HT1080 (cell line): ENCODE measurements at regions not wholly inside any gene's neighbourhood (a gene's known extent, or its start where the extent isn't known, plus 50 kb on each side); places are given as distances from the start of the nearest gene placed in this dataset.

Experiments used
- DNase-seq: peaks from one replicate; pipeline ENCODE4 v3.0.0-alpha.2; 2015; ENCODE audit warnings: low read depth

GRCh38 chr10:61318429-61318828 lies 134.8 kb downstream of the TMEM26 start:
- no peak for DNase-seq

GRCh38 chr10:61317706-61318105 lies 135.5 kb downstream of the TMEM26 start:
- DNase-seq: no peak

- DNase-seq: no peak
Measured at GRCh38 chr10:61316676-61317265, 136.4 kb downstream of the TMEM26 start.

GRCh38 chr10:61314273-61314672 lies 138.9 kb downstream of the TMEM26 start:
- DNase-seq: no peak

- no peak for DNase-seq
Measured at GRCh38 chr10:61313460-61313859, 139.7 kb downstream of the TMEM26 start.

GRCh38 chr10:61304746-61305145 lies 148.4 kb downstream of the TMEM26 start:
- DNase-seq: no peak

- DNase-seq: no peak
Measured at GRCh38 chr10:61302124-61302523, 151.1 kb downstream of the TMEM26 start.

GRCh38 chr10:61301575-61301974 lies 151.6 kb downstream of the TMEM26 start:
- DNase-seq: no peak

GRCh38 chr10:61299841-61300240 lies 153.3 kb downstream of the TMEM26 start:
- no peak for DNase-seq

GRCh38 chr10:61299156-61299555 lies 154.0 kb downstream of the TMEM26 start:
- DNase-seq: no peak

- DNase-seq: no peak
Measured at GRCh38 chr10:61298194-61298593, 155.0 kb downstream of the TMEM26 start.

GRCh38 chr10:61296161-61296560 lies 157.0 kb downstream of the TMEM26 start:
- DNase-seq: peak; percentile 27

- DNase-seq: no peak
Measured at GRCh38 chr10:61294131-61294530, 159.1 kb downstream of the TMEM26 start.

- DNase-seq: no peak
Measured at GRCh38 chr10:61289813-61290212, 163.4 kb downstream of the TMEM26 start.

GRCh38 chr10:61286686-61287085 lies 166.5 kb downstream of the TMEM26 start:
- DNase-seq: no peak

GRCh38 chr10:61285749-61286148 lies 167.4 kb downstream of the TMEM26 start:
- DNase-seq: no peak

GRCh38 chr10:61284222-61284890 lies 168.8 kb downstream of the TMEM26 start:
- DNase-seq: peak; percentile 44

- no peak for DNase-seq
Measured at GRCh38 chr10:61283481-61284221, 169.5 kb downstream of the TMEM26 start.

- DNase-seq: no peak
Measured at GRCh38 chr10:61283066-61283465, 170.1 kb downstream of the TMEM26 start.

GRCh38 chr10:61280303-61280702 lies 172.9 kb downstream of the TMEM26 start:
- DNase-seq: peak; percentile 70

GRCh38 chr10:61279400-61279799 lies 173.8 kb downstream of the TMEM26 start:
- no peak for DNase-seq

GRCh38 chr10:61278556-61278955 lies 174.6 kb downstream of the TMEM26 start:
- DNase-seq: no peak

GRCh38 chr10:61272781-61273180 lies 180.4 kb downstream of the TMEM26 start:
- no peak for DNase-seq
